Tibial nerve (tissue), 4 donors: ENCODE measurements at regions not wholly inside any gene's neighbourhood (a gene's known extent, or its start where the extent isn't known, plus 50 kb on each side); places are given as distances from the start of the nearest gene placed in this dataset.

Experiments used
- DNase-seq, 2 donors: peaks; one replicate each; pipeline ENCODE4 v3.0.0-alpha.2; 2019; ENCODE audit warnings: low spot score in 2 of 2
- H3K27ac ChIP-seq, 4 donors: fragments of 200-600 bp; sonication (generic) in 3 of 4; one replicate each; pipeline ENCODE4 v1.5.1; 2017 to 2019; ENCODE audit warnings: mild to moderate bottlenecking in 1 of 4
- H3K27me3 ChIP-seq, 2 donors: fragments of 200-600 bp; sonication (generic) in 1 of 2; one replicate each; pipeline versions ENCODE4 v1.5.1 to v1.6.0; 2017 to 2019
- H3K36me3 ChIP-seq, 3 donors: fragments of 200-600 bp; sonication (generic); one replicate each; pipeline ENCODE4 v1.5.1; 2018 to 2019
- H3K4me1 ChIP-seq, 4 donors: fragments of 200-600 bp; sonication (generic) in 3 of 4; one replicate each; pipeline ENCODE4 v1.5.1; 2017 to 2019
- H3K4me3 ChIP-seq, 4 donors: fragments of 200-600 bp; sonication (generic) in 3 of 4; one replicate each; pipeline ENCODE4 v1.5.1; 2017 to 2019; ENCODE audit warnings: mild to moderate bottlenecking in 1 of 4, moderate library complexity in 1 of 4
- H3K9me3 ChIP-seq, 4 donors: fragments of 200-600 bp; sonication (generic) in 3 of 4; one replicate each; pipeline ENCODE4 v1.5.1; 2017 to 2019
- EP300 ChIP-seq, 2 donors: sonication (generic); formaldehyde crosslinking; IDR thresholded peaks; one replicate each; pipeline ENCODE4 v1.6.1; 2017; ENCODE audit warnings: antibody characterized with exemption in 2 of 2, mild to moderate bottlenecking in 1 of 2
- POLR2A ChIP-seq, 2 donors: fragments of 450-650 bp; IDR thresholded peaks; one replicate each; pipeline ENCODE4 v1.6.1; 2017; ENCODE audit warnings: antibody characterized with exemption in 2 of 2, mild to moderate bottlenecking in 2 of 2, moderate library complexity in 2 of 2
- WGBS, 2 donors: methylation state at CpG; one replicate each; pipeline ENCODE4 v1.1.5; 2018; 5-methylcytosine and 5-hydroxymethylcytosine counted together
- TF ChIP-seq, protein P1 (sequence below), 5 experiments: fragments of 200-600 bp in 3 of 5; fragments of 450-650 bp in 2 of 5; sonication (generic) in 3 of 5; IDR thresholded peaks; one replicate each; pipeline ENCODE4 v1.5.1; 2016 to 2019; ENCODE audit warnings: antibody characterized with exemption in 5 of 5, mild to moderate bottlenecking in 3 of 5, moderate library complexity in 2 of 5

DNA sequence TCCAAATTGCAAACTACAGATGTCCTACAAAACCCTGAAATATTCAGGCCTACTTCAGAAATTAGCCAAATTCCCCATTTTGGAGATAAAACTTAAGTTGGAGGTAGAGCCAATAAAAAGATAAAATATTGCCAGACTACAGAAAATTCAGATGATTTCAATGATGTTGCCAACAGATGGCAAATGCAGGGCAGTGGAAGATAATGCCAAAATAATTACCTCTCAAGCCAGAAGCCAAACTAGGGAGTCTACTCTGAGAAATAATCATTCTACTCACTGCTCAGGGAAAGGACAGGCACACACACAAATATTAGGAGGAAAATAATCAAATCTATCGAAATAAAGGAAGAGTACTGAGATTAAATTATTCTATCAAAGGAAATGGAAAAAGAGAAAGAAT lies 347.5 kb upstream of the CCNG1 start:
- 51 to 82% methylated on average over 1 of the region's 1 CpG for WGBS, 2 donors
- Histone ChIP-seq H3K9me3 (no peaks in the 10 kb centered on the region), H3K36me3 (no peaks in the 10 kb centered on the region), H3K4me1 (no peaks in the 10 kb centered on the region), H3K27ac (no peak overlapping the region), H3K27me3 (no peaks in the 10 kb centered on the region), H3K4me3 (no peak overlapping the region)
- DNase-seq = no peak
- TF ChIP-seq EP300 (IDR thresholded peaks at IDR 0.05) (no peak), POLR2A (IDR thresholded peaks at IDR 0.05) (no peak)
- TF ChIP-seq, protein P1, sequence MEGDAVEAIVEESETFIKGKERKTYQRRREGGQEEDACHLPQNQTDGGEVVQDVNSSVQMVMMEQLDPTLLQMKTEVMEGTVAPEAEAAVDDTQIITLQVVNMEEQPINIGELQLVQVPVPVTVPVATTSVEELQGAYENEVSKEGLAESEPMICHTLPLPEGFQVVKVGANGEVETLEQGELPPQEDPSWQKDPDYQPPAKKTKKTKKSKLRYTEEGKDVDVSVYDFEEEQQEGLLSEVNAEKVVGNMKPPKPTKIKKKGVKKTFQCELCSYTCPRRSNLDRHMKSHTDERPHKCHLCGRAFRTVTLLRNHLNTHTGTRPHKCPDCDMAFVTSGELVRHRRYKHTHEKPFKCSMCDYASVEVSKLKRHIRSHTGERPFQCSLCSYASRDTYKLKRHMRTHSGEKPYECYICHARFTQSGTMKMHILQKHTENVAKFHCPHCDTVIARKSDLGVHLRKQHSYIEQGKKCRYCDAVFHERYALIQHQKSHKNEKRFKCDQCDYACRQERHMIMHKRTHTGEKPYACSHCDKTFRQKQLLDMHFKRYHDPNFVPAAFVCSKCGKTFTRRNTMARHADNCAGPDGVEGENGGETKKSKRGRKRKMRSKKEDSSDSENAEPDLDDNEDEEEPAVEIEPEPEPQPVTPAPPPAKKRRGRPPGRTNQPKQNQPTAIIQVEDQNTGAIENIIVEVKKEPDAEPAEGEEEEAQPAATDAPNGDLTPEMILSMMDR (IDR thresholded peaks at IDR 0.05) = no peak

DNA sequence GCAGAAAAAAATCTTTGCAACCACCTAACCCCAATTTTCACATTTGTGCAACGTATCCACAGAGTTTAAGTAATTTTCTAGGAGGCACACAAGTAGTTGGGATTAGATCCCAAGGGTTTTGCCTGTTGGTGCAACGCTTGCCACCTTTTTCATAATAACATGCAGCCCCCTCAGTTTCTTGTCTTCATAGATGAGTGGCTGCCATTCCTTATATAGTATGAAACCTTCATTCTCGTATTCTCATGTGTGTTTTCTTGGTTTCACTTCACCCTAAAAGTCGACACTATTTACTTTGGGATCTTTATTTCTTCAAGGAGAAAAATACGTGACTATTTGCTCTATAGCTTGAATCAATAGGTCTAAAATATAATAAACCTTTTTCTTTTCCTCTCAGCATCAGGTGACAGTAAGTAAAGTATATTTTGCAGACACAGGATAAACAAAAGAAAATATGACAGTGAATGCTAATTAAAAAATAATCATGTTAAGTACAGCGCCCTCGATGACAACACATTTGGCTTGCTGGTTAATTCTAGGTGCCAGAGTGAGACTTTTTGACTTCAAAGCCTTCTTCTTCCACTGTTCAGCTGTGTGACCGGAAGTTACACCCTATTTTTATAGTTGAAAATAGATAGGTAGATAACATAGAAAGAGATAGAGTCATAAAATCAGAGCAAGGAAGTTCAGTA lies 342.8 kb upstream of the CCNG1 start:
- no peak for DNase-seq
- Histone ChIP-seq H3K27me3 (no peaks in the 10 kb centered on the region), H3K9me3 (no peaks in the 10 kb centered on the region), H3K27ac (no peak overlapping the region), H3K36me3 (no peaks in the 10 kb centered on the region), H3K4me1 (no peaks in the 10 kb centered on the region), H3K4me3 (no peak overlapping the region)
- 65 to 77% methylated on average over 8 of the region's 8 CpGs for WGBS, 2 donors
- TF ChIP-seq EP300 (IDR thresholded peaks at IDR 0.05) (no peak), POLR2A (IDR thresholded peaks at IDR 0.05) (no peak)
- TF ChIP-seq, protein P1 (IDR thresholded peaks at IDR 0.05) = no peak

DNA sequence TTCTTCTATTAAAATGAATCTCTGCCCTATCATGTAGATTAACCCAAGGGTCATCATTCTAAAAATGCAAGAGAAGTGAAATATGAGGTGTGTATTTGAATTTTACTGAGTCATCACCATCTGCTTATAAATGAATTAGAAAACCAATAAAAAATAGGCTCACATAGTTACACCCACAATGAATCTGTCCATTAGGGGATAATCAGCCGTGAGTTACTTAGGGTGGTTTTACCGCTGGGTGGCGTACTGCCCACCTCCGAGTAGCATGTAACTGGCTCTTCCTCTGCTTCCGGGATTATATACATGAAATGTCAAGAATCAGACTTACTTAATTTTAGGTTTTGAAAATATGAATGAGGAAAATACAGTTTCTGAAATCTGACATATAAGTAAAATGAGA lies 332.9 kb upstream of the CCNG1 start:
- H3K27me3 ChIP-seq = no peaks in the 10 kb centered on the region
- 51 to 55% methylated on average over 5 of the region's 5 CpGs for WGBS, 2 donors
- TF ChIP-seq, protein P1 (IDR thresholded peaks at IDR 0.05) = no peak
- TF ChIP-seq EP300 (IDR thresholded peaks at IDR 0.05) (no peak), POLR2A (IDR thresholded peaks at IDR 0.05) (no peak)
- no peak for DNase-seq
- no peak overlapping the region for H3K27ac ChIP-seq
- no peaks in the 10 kb centered on the region for H3K36me3 ChIP-seq
- no peak overlapping the region for H3K4me3 ChIP-seq
- no peaks in the 10 kb centered on the region for H3K9me3 ChIP-seq
- H3K4me1 ChIP-seq = no peaks in the 10 kb centered on the region

DNA sequence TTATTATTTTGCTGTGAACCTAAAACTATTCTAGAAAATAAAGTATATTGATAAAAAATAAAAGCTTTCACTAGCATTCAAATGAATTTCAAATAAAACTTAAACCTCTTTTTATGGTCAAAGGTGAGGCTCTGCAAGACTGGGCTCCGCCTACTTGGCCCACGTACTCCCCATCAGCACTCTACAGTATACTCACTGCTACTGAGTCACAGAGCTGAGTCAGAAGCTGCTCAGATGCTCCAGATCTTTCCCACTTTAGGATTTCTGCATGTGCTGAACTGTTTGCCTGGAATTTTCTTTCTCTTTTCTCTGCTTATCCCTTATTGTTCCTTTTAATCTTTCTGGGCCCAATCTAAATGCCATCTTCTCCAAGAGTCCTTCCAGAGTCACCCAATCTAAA lies 331.9 kb upstream of the CCNG1 start:
- Histone ChIP-seq H3K36me3 (no peaks in the 10 kb centered on the region), H3K27ac (no peak overlapping the region), H3K27me3 (no peaks in the 10 kb centered on the region), H3K9me3 (no peaks in the 10 kb centered on the region), H3K4me1 (no peaks in the 10 kb centered on the region), H3K4me3 (no peak overlapping the region)
- no peak for DNase-seq
- TF ChIP-seq, protein P1 (IDR thresholded peaks at IDR 0.05) = no peak
- TF ChIP-seq POLR2A (IDR thresholded peaks at IDR 0.05) (no peak), EP300 (IDR thresholded peaks at IDR 0.05) (no peak)
- 65 to 72% methylated on average over 2 of the region's 2 CpGs for WGBS, 2 donors

DNA sequence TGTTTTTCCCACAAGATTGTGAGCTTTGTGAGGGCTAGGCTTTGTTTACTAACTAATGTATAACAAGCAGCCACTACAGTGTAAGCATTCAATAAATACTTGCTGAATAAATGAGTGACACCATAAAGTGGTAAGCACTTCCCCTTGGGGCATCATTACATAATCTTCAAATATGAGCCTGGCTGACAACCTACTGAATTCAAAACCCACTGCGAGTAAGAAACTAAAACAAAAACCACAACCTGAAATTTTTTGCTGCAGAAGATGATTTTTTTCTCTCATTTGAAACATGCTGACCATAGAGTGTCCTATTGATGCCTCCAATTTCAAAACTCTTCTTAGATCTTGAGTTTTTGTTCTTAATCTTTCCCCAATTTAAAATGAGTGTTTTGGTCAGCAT lies 331.3 kb upstream of the CCNG1 start:
- Histone ChIP-seq H3K4me1 (no peaks in the 10 kb centered on the region), H3K9me3 (no peaks in the 10 kb centered on the region), H3K36me3 (no peaks in the 10 kb centered on the region), H3K4me3 (no peak overlapping the region), H3K27me3 (no peaks in the 10 kb centered on the region), H3K27ac (no peak overlapping the region)
- DNase-seq = no peak
- 74 to 82% methylated on average over 1 of the region's 1 CpG for WGBS, 2 donors
- TF ChIP-seq POLR2A (IDR thresholded peaks at IDR 0.05) (no peak), EP300 (IDR thresholded peaks at IDR 0.05) (no peak)
- TF ChIP-seq, protein P1 (IDR thresholded peaks at IDR 0.05) = no peak
